Osteocyte (in vitro differentiated cells): ENCODE measurements at regions not wholly inside any gene's neighbourhood (a gene's known extent, or its start where the extent isn't known, plus 50 kb on each side); places are given as distances from the start of the nearest gene placed in this dataset.

Source experiments
- DNase-seq: peaks from one replicate; pipeline ENCODE4 v3.0.0; 2021; ENCODE audit warnings: mixed read lengths; ENCODE audit not compliant: unreplicated experiment; ENCODE audit errors: extremely low spot score
- H3K27ac Mint-ChIP-seq: one replicate; pipeline ENCODE4 v1.8.0; 2021; ENCODE audit warnings: mild to moderate bottlenecking, mixed read lengths; ENCODE audit not compliant: unreplicated experiment
- H3K27me3 Mint-ChIP-seq: one replicate; pipeline ENCODE4 v1.8.0; 2021; ENCODE audit warnings: mixed read lengths; ENCODE audit not compliant: unreplicated experiment
- H3K36me3 Mint-ChIP-seq: one replicate; pipeline ENCODE4 v1.8.0; 2021; ENCODE audit warnings: mixed read lengths; ENCODE audit not compliant: unreplicated experiment
- H3K4me1 Mint-ChIP-seq: one replicate; pipeline ENCODE4 v1.8.0; 2021; ENCODE audit warnings: mixed read lengths; ENCODE audit not compliant: unreplicated experiment
- H3K4me3 Mint-ChIP-seq: one replicate; pipeline ENCODE4 v1.8.0; 2021; ENCODE audit warnings: mild to moderate bottlenecking, moderate library complexity, mixed read lengths; ENCODE audit not compliant: unreplicated experiment
- H3K9me3 Mint-ChIP-seq: one replicate; pipeline ENCODE4 v1.8.0; 2021; ENCODE audit warnings: mixed read lengths; ENCODE audit not compliant: unreplicated experiment
- CTCF ChIP-seq: fragments of 200-600 bp; sonication (generic); IDR thresholded peaks from 2 replicates; pipeline ENCODE4 v1.5.0; 2021; ENCODE audit warnings: antibody characterized with exemption, mild to moderate bottlenecking, moderate library complexity

GRCh38 chr6:98443633-98444032 is 390.7 kb upstream of the POU3F2 start:
- H3K9me3 Mint-ChIP-seq: no peaks in the 10 kb centered on the region
- no peaks in the 10 kb centered on the region for H3K4me1 Mint-ChIP-seq
- H3K36me3 Mint-ChIP-seq: no peaks in the 10 kb centered on the region
- H3K27ac Mint-ChIP-seq: no peak overlapping the region
- DNase-seq: no peak
- TF ChIP-seq CTCF: no peak
- no peaks in the 10 kb centered on the region for H3K27me3 Mint-ChIP-seq
- no peak overlapping the region for H3K4me3 Mint-ChIP-seq

GRCh38 chr6:98452685-98453084 is 381.7 kb upstream of the POU3F2 start:
- Mint-ChIP-seq H3K36me3 (no peaks in the 10 kb centered on the region), H3K9me3 (no peaks in the 10 kb centered on the region), H3K27me3 (no peaks in the 10 kb centered on the region), H3K27ac (no peak overlapping the region), H3K4me3 (no peak overlapping the region), H3K4me1 (no peaks in the 10 kb centered on the region)
- no peak for DNase-seq
- no peak for TF ChIP-seq CTCF

GRCh38 chr6:98454809-98455322 is 379.5 kb upstream of the POU3F2 start:
- no peak overlapping the region for H3K4me3 Mint-ChIP-seq
- TF ChIP-seq CTCF: no peak
- no peaks in the 10 kb centered on the region for H3K4me1 Mint-ChIP-seq

GRCh38 chr6:98458708-98459107 is 375.7 kb upstream of the POU3F2 start:
- H3K36me3 Mint-ChIP-seq: no peaks in the 10 kb centered on the region
- no peaks in the 10 kb centered on the region for H3K27me3 Mint-ChIP-seq
- H3K27ac Mint-ChIP-seq: no peak overlapping the region
- H3K9me3 Mint-ChIP-seq: no peaks in the 10 kb centered on the region
- H3K4me1 Mint-ChIP-seq: no peaks in the 10 kb centered on the region
- DNase-seq: no peak
- H3K4me3 Mint-ChIP-seq: no peak overlapping the region
- no peak for TF ChIP-seq CTCF

More at GRCh38 chr6:98454809-98455322, 379.5 kb upstream of the POU3F2 start:
- Mint-ChIP-seq H3K9me3 (no peaks in the 10 kb centered on the region), H3K27ac (no peak overlapping the region), H3K27me3 (no peaks in the 10 kb centered on the region), H3K36me3 (no peaks in the 10 kb centered on the region)
- no peak for DNase-seq

- Mint-ChIP-seq H3K36me3 (no peaks in the 10 kb centered on the region), H3K27ac (no peak overlapping the region), H3K9me3 (no peaks in the 10 kb centered on the region), H3K4me1 (no peaks in the 10 kb centered on the region), H3K27me3 (peaks cover 3% of the 10 kb centered on the region), H3K4me3 (no peak overlapping the region)
- DNase-seq: no peak
- TF ChIP-seq CTCF: no peak
These were observed 371.1 kb upstream of the POU3F2 start for GRCh38 chr6:98463038-98464000.
